K562 (cell line): ENCODE measurements at regions not wholly inside any gene's neighbourhood (a gene's known extent, or its start where the extent isn't known, plus 50 kb on each side); places are given as distances from the start of the nearest gene placed in this dataset.

Experiments
- ETV1 ChIP-seq: fragments of 450-650 bp; conservative IDR thresholded peaks from 2 replicates; pipeline ENCODE4 v1.6.1; 2016; ENCODE audit warnings: missing genetic modification characterization, control low read depth, low read depth, missing compliant biosample characterization
- FOSL1 ChIP-seq: fragments of 200-800 bp; sonication (Bioruptor generic); conservative IDR thresholded peaks from 2 replicates; pipeline ENCODE4 v1.6.1; 2016; ENCODE audit warnings: missing genetic modification characterization, missing compliant biosample characterization
- MAFG ChIP-seq: fragments of 450-650 bp; conservative IDR thresholded peaks from 2 replicates; pipeline ENCODE4 v1.6.1; 2016; ENCODE audit warnings: missing genetic modification characterization, missing compliant biosample characterization
- POLR2H ChIP-seq: IDR thresholded peaks from 2 replicates; pipeline ENCODE4 v1.6.1; 2016; ENCODE audit warnings: missing genetic modification characterization, low read depth, mild to moderate bottlenecking, control low read depth, missing compliant biosample characterization, moderate library complexity
- RAD21 ChIP-seq, 2 experiments: fragments of 250-450 bp in 1 of 2; fragments of 450-650 bp in 1 of 2; sonication (Bioruptor Pico) in 1 of 2; formaldehyde crosslinking in 1 of 2; IDR thresholded peaks in 1 of 2; conservative IDR thresholded peaks in 1 of 2; 2 replicates each; pipeline versions ENCODE4 v1.4.0 to v1.8.0; 2020 to 2022; ENCODE audit warnings: mild to moderate bottlenecking in 2 of 2, moderate library complexity in 1 of 2
- RBFOX2 ChIP-seq: fragments of 200-400 bp; formaldehyde crosslinking; IDR thresholded peaks from 2 replicates; pipeline ENCODE4 v1.6.1; 2017; ENCODE audit warnings: low read depth, mild to moderate bottlenecking, low read length, moderate library complexity
- ZFX ChIP-seq: sonication (generic); formaldehyde crosslinking; IDR thresholded peaks from 2 replicates; pipeline ENCODE4 v1.8.0; 2022; ENCODE audit warnings: mild to moderate bottlenecking, missing genetic modification reagents, moderate library complexity
- ZNF175 ChIP-seq: fragments of 200-800 bp; sonication (Bioruptor generic); IDR thresholded peaks from 2 replicates; pipeline ENCODE4 v1.6.1; 2016; ENCODE audit warnings: low read depth, mild to moderate bottlenecking, missing genetic modification characterization, missing compliant biosample characterization
- ZNF212 ChIP-seq: fragments of 450-650 bp; formaldehyde crosslinking; IDR thresholded peaks from 2 replicates; pipeline ENCODE4 v1.4.0; 2020; ENCODE audit warnings: mild to moderate bottlenecking
- ZSCAN32 ChIP-seq: fragments of 450-650 bp; formaldehyde crosslinking; IDR thresholded peaks from 2 replicates; pipeline ENCODE4 v1.4.0; 2020; ENCODE audit warnings: mild to moderate bottlenecking, moderate library complexity
- TF ChIP-seq, protein P1 (sequence below): fragments of 450-650 bp; formaldehyde crosslinking; IDR thresholded peaks from 2 replicates; pipeline ENCODE4 v1.4.0; 2022; ENCODE audit warnings: missing genetic modification characterization
- TF ChIP-seq, protein P2 (sequence below): IDR thresholded peaks from 2 replicates; pipeline ENCODE4 v1.6.1; 2011; ENCODE audit not compliant: insufficient read length; ENCODE audit errors: extremely low read depth
- TF ChIP-seq, protein P3 (sequence below), 2 experiments: IDR thresholded peaks; 2 replicates each; pipeline ENCODE4 v1.6.1; 2012; ENCODE audit warnings: improper control_type of control experiment in 2 of 2, low read depth in 2 of 2, low read length in 2 of 2, borderline replicate concordance in 1 of 2
- TF ChIP-seq, protein P4 (sequence below), 2 experiments: fragments of 450-650 bp; IDR thresholded peaks; 2 replicates each; pipeline ENCODE4 v1.6.1; 2016; ENCODE audit warnings: mild to moderate bottlenecking in 2 of 2, borderline replicate concordance in 1 of 2, low read depth in 1 of 2, moderate library complexity in 1 of 2

DNA sequence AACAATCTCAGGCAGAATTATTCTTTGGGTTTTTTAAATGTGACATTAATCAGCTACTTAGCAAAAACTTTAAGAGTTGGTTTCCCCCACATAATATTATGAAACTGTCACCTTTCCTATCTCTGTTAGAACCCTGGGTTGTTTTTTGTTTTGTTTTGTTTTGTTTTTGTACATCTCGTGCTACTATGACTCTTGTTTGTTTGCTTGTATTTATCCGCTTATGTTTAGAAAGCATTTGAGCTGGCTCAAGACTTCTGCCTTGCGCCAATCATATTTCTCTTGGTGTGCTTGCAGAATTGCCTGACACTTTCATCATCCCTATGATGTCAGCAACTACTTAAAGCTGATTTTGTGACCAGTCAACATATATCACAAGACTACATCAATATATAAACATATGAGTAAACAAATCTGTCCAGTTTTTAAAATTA is 116.9 kb downstream of the DCLK3 start (continued):
- TF ChIP-seq, protein P1, sequence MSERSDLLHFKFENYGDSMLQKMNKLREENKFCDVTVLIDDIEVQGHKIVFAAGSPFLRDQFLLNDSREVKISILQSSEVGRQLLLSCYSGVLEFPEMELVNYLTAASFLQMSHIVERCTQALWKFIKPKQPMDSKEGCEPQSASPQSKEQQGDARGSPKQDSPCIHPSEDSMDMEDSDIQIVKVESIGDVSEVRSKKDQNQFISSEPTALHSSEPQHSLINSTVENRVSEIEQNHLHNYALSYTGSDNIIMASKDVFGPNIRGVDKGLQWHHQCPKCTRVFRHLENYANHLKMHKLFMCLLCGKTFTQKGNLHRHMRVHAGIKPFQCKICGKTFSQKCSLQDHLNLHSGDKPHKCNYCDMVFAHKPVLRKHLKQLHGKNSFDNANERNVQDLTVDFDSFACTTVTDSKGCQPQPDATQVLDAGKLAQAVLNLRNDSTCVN (CRISPR knock-in tag): 0 out of 2 replicates have a peak, but pooled peaks have one; percentile 23
- no peak for TF ChIP-seq ETV1 (tag)
- 0 out of 2 replicates have a peak, but pooled peaks have one; percentile 20 for TF ChIP-seq RBFOX2
- peak; percentile 86 for TF ChIP-seq ZNF175 (CRISPR knock-in tag)
- peak; percentile 76 for TF ChIP-seq FOSL1 (tag)
- no peak for TF ChIP-seq ZFX
- TF ChIP-seq ZNF212 (CRISPR knock-in tag): 0 out of 2 replicates have a peak, but pooled peaks have one; percentile 19
- TF ChIP-seq, protein P2, sequence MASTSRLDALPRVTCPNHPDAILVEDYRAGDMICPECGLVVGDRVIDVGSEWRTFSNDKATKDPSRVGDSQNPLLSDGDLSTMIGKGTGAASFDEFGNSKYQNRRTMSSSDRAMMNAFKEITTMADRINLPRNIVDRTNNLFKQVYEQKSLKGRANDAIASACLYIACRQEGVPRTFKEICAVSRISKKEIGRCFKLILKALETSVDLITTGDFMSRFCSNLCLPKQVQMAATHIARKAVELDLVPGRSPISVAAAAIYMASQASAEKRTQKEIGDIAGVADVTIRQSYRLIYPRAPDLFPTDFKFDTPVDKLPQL: no peak
- TF ChIP-seq ZSCAN32: peak; percentile 84
- TF ChIP-seq, protein P3, sequence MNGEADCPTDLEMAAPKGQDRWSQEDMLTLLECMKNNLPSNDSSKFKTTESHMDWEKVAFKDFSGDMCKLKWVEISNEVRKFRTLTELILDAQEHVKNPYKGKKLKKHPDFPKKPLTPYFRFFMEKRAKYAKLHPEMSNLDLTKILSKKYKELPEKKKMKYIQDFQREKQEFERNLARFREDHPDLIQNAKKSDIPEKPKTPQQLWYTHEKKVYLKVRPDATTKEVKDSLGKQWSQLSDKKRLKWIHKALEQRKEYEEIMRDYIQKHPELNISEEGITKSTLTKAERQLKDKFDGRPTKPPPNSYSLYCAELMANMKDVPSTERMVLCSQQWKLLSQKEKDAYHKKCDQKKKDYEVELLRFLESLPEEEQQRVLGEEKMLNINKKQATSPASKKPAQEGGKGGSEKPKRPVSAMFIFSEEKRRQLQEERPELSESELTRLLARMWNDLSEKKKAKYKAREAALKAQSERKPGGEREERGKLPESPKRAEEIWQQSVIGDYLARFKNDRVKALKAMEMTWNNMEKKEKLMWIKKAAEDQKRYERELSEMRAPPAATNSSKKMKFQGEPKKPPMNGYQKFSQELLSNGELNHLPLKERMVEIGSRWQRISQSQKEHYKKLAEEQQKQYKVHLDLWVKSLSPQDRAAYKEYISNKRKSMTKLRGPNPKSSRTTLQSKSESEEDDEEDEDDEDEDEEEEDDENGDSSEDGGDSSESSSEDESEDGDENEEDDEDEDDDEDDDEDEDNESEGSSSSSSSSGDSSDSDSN (IDR thresholded peaks at IDR 0.05; ENCODE audit: borderline replicate concordance in 1 of 2, low read depth in 2 of 2, low read length in 2 of 2): no peak
- TF ChIP-seq RAD21 (CRISPR knock-in tag; conservative IDR thresholded peaks at IDR 0.05 in 1 of 2, IDR thresholded peaks at IDR 0.05 in 1 of 2): 0 out of 4 replicates have a peak, but pooled peaks of 1 of the 2 experiments have one; percentile 12
- 0 out of 2 replicates have a peak, but pooled peaks have one; percentile 11 for TF ChIP-seq MAFG (tag)
- TF ChIP-seq, protein P4, sequence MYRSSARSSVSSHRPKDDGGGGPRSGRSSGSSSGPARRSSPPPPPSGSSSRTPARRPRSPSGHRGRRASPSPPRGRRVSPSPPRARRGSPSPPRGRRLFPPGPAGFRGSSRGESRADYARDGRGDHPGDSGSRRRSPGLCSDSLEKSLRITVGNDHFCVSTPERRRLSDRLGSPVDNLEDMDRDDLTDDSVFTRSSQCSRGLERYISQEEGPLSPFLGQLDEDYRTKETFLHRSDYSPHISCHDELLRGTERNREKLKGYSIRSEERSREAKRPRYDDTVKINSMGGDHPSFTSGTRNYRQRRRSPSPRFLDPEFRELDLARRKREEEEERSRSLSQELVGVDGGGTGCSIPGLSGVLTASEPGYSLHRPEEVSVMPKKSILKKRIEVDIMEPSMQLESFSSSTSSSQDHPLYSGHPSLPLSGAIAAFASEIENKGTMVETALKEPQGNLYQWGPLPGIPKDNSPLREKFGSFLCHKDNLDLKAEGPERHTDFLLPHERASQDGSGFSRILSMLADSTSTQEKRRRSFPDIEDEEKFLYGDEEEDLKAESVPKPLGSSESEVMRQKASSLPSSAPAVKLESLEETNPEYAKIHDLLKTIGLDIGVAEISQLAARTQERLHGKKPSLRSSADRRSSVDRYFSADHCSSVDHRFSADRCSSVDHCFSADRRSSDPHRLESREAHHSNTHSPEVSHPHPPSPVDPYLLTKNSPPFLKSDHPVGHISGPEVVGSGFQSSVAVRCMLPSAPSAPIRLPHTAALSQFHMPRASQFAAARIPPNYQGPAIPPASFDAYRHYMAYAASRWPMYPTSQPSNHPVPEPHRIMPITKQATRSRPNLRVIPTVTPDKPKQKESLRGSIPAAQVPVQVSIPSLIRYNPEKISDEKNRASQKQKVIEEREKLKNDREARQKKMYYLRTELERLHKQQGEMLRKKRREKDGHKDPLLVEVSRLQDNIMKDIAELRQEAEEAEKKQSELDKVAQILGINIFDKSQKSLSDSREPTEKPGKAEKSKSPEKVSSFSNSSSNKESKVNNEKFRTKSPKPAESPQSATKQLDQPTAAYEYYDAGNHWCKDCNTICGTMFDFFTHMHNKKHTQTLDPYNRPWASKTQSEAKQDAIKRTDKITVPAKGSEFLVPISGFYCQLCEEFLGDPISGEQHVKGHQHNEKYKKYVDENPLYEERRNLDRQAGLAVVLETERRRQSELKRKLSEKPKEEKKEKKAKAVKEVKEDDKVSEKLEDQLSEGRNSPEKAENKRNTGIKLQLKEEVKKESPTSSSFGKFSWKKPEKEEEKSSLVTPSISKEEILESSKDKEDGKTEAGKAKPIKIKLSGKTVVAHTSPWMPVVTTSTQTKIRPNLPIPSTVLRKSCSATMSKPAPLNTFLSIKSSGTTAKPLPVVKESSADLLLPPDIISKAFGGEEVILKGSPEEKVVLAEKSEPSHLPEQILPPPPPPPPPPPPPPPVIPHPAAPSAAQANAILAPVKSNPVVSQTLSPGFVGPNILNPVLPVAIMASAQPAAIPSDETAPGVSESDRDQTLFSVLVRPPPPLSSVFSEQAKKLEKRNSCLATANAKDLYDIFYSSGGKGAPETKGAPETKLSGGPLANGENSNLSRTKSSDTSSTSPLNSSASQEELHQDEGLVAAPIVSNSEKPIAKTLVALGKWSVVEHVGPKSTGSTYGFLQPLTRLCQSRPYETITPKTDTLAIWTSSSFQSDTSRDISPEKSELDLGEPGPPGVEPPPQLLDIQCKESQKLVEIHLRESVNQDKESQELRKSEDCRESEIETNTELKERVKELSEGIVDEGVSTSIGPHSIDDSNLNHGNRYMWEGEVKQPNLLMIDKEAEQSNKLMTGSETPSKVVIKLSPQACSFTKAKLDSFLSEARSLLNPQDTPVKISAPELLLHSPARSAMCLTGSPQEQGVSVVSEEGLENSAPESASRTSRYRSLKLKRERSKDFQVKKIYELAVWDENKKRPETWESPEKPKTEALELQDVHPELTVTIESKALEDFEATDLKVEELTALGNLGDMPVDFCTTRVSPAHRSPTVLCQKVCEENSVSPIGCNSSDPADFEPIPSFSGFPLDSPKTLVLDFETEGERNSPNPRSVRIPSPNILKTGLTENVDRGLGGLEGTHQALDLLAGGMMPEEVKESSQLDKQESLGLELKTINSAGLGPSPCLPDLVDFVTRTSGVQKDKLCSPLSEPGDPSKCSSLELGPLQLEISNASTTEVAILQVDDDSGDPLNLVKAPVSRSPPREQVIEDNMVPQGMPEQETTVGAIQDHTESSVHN (IDR thresholded peaks at IDR 0.05; ENCODE audit: borderline replicate concordance in 1 of 2, low read depth in 1 of 2): 0 out of 4 replicates have a peak, but pooled peaks of 1 of the 2 experiments have one; percentile 19
- TF ChIP-seq POLR2H (tag): peak; percentile 76
